NCI-H82 treated with DMSO at 0.1 percent for 48 hours (cell line): ENCODE measurements at regions not wholly inside any gene's neighbourhood (a gene's known extent, or its start where the extent isn't known, plus 50 kb on each side); places are given as distances from the start of the nearest gene placed in this dataset.
"Not testable (repeated sequence)": the region's sequence is repeated elsewhere in the genome, so short reads cannot be mapped to it uniquely, and the experiment has no call there.

ENCODE experiments used
- DNase-seq: peaks from one replicate; lab custom pipeline; 2025; ENCODE audit not compliant: unreplicated experiment; lab: John Stamatoyannopoulos, UW

- no peak for DNase-seq
These were observed 199.9 kb upstream of the ATP6AP2 start for GRCh38 chrX:40380655-40381488.

- no peak for DNase-seq
These were observed 203.1 kb upstream of the ATP6AP2 start for GRCh38 chrX:40377684-40378083.

- no peak for DNase-seq
These were observed 206.3 kb upstream of the ATP6AP2 start for GRCh38 chrX:40374486-40374885.

- no peak for DNase-seq
These were observed 207.1 kb upstream of the ATP6AP2 start for GRCh38 chrX:40373641-40374040.

GRCh38 chrX:40373025-40373424 is 207.7 kb upstream of the ATP6AP2 start:
- no peak for DNase-seq

GRCh38 chrX:40371376-40371775 is 209.4 kb upstream of the ATP6AP2 start:
- no peak for DNase-seq

- DNase-seq = no peak
These were observed 212.1 kb upstream of the ATP6AP2 start for GRCh38 chrX:40368611-40369061.

- no peak for DNase-seq
These were observed 214.1 kb upstream of the ATP6AP2 start for GRCh38 chrX:40366661-40367060.

GRCh38 chrX:40362291-40362690 is 218.5 kb upstream of the ATP6AP2 start:
- not testable (repeated sequence) for DNase-seq

- no peak for DNase-seq
These were observed 220.2 kb upstream of the ATP6AP2 start for GRCh38 chrX:40360557-40360956.

- no peak for DNase-seq
These were observed 221.2 kb upstream of the ATP6AP2 start for GRCh38 chrX:40359593-40359992.

GRCh38 chrX:40358994-40359393 is 221.8 kb upstream of the ATP6AP2 start:
- no peak for DNase-seq

GRCh38 chrX:40349251-40349650 is 231.5 kb upstream of the ATP6AP2 start:
- DNase-seq = no peak

- no peak for DNase-seq
These were observed 234.4 kb upstream of the ATP6AP2 start for GRCh38 chrX:40346379-40346778.

- DNase-seq = no peak
These were observed 237.5 kb upstream of the ATP6AP2 start for GRCh38 chrX:40343319-40343718.

- no peak for DNase-seq
These were observed 240.7 kb upstream of the ATP6AP2 start for GRCh38 chrX:40340116-40340515.

GRCh38 chrX:40333344-40333743 is 235.6 kb upstream of the BCOR start:
- DNase-seq = no peak

GRCh38 chrX:40331762-40332161 is 234.0 kb upstream of the BCOR start:
- no peak for DNase-seq

- DNase-seq = no peak
These were observed 233.6 kb upstream of the BCOR start for GRCh38 chrX:40331353-40331752.

- no peak for DNase-seq
These were observed 231.9 kb upstream of the BCOR start for GRCh38 chrX:40329616-40330015.

GRCh38 chrX:40327085-40327484 is 229.3 kb upstream of the BCOR start:
- no peak for DNase-seq

- DNase-seq = no peak
These were observed 228.6 kb upstream of the BCOR start for GRCh38 chrX:40326186-40326965.
